ENCODE measurements at regions not wholly inside any gene's neighbourhood (a gene's known extent, or its start where the extent isn't known, plus 50 kb on each side); places are given as distances from the start of the nearest gene placed in this dataset.
"Not testable (repeated sequence)": the region's sequence is repeated elsewhere in the genome, so short reads cannot be mapped to it uniquely, and the experiment has no call there.

DNA sequence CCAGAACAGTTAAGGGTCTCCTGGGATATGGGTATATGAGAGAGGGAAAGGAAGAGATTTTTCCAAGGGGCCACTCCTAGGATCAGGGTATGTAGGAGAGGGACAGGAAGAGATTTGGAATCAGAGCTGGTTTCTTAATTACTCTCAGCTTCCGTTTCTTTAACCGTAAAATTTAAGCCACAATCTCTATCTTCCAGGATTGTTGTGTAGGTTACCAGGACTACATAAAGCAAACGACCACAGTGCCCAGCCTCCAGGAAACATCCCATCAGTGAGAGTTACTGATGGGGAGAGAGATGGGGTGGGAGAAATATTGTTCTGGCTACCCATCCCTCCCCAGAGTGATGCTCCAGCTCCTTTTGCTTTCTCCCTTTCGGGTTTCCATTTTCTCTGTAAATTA is 114.6 kb upstream of the THUMPD2 start:
- DNase-seq (no peak), ATAC-seq (no peak)
- intact Hi-C loops (cut with micrococcal nuclease), result no loop called here

DNA sequence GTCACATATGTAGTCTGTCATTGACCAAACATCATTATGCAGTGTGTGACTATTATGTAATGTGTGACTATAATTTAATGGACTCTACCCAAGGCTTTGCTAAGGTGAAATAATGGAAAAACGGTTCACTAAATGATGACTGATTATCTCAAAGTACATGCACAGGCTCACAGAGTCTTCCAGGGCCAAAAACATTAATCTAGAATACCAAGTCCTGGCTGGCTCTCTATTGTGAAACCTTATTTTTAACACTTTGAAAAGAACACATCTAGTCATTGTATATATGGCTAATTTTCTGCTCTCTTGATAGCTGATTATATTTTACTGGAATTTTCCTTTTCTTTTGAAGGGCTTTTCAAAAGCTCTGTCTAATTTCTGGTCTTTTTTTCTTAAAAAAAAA is 102.9 kb upstream of the THUMPD2 start:
- no peak for DNase-seq
- intact Hi-C loops (cut with micrococcal nuclease), result no loop called here
- ATAC-seq, result no peak

DNA sequence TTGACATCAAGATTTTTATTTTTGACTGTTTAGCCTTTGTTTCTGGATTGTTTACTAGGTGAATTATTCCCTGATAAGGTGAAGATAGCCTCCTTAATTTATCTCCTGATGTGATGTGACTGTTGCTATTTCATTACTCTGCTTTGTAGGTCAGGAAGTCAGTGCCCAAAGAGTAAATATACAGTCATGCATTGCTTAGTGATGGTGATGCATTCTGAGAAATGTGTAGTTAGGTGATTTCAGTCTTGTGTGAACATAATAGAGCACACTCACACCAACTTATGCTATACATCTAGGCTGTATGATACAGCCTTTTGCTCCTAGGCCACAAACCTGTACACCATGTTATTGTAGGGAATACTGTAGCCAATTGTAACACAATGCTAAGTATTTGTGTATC is 102.4 kb upstream of the THUMPD2 start:
- no peak for DNase-seq
- intact Hi-C loops (cut with micrococcal nuclease), result no loop called here
- no peak for ATAC-seq

DNA sequence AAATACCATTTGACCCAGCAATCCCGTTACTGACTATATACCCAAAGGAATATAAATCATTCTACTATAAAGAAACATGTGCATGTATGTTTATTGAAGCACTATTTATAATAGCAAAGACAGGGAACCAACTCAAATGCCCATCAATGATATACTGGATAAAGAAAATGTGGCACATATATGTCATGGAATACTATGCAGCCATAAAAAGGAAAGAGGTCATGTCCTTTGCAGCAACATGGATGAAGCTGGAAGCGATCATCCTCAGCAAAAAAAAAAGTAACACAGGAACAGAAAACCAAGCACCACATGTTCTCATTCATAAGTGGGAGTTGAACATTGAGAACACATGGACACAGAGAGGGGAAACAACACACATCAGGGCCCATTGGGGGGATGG is 99.9 kb upstream of the THUMPD2 start:
- ATAC-seq; DNase-seq; intact Hi-C loops (cut with micrococcal nuclease): not testable (repeated sequence)

DNA sequence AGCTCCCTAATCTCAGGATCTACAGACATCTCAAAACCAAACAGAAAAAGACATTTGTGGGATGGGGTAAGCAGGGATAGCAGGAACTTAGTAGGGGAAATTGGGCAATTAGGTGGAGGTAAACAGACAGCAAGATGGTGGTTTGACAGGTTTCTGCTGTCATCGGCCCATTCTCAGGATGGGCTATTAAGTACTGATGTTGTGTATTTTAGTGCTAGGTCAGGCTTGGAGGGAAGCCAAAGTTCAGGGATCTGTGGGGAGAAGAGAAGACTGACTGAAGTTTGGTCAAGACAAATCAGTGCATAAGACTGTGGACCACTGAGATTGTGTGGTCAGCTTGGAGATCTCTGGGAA is 96.8 kb upstream of the THUMPD2 start:
- intact Hi-C loops (cut with micrococcal nuclease), result no loop called here
- ATAC-seq (peak; percentile 18), DNase-seq (no peak)

DNA sequence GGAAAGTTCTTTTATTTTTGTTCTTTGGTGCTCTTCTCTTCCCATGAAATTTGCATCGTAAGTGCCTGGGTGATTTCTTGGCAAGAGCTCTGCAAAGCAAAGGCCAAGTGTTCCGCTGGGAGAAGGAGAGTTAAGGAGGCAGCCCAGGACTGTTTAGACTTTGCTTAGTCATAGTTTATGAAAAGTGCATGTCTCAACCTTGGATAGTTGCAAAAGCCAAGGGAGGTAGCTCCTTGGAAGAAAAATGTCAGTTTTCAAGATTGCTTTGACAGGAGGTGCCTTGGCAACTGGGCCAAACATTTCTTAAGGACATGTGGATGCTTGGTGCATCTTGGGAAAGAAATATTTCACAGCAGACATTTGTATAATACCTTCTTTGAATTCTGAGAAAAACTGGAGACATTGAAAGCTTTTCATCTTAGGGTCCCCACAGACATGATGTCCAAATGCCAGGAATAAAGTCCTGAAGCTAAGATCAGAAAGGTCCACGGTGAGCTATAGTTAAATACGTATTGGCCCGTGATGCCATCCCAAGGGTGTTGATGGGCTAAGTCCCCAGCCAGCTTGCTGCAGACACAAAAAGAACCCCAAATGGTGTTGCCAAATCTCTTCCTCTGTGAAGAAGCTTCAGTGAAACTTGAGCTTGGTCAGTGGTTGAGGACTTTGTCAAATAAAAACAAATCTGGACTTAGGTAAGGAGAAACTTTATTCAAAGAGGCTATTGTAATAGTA is 96.3 kb upstream of the THUMPD2 start:
- intact Hi-C loops (cut with micrococcal nuclease), result no loop called here
- DNase-seq (peak; percentile 34), ATAC-seq (peak; percentile 91)

DNA sequence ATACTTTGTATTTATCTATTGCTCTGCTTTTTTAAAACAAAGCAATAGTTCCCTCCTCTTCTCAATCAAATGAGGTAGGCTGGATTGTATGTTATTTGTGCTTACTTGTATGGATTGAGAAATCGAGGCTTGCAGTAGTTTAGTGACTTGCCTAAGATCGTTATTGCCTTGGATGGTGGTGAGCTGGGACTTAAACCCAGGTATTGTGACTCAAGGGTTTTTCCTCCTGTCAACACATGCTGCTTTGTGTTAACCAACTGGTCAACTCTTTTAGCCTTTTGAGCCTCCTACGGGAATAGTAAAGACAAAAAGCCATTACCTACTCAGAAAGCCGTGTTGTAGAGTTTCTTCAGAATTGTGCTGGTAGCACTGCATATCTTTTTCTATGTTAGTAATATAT is 95.2 kb upstream of the THUMPD2 start:
- ATAC-seq (no peak), DNase-seq (no peak)
- intact Hi-C loops (cut with micrococcal nuclease), result no loop called here

DNA sequence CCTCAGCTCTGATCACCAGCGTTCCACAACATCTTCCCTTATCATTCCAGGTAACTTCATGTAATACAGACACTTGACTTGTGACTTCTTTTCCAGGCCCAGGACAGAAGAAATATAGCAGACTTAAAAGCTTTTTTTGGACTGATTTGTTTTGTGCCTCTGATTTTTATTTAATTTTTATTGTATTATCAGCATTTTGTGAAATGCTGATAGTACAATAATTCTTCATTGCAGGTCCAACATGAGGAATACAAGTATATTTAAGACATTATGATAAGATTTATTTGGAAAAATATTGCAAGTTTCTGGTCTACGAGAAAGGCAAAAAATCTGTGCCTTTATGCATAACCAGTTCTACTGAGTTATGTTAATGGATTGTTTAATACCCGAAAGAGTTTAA is 94.5 kb upstream of the THUMPD2 start:
- intact Hi-C loops (cut with micrococcal nuclease), result no loop called here

DNA sequence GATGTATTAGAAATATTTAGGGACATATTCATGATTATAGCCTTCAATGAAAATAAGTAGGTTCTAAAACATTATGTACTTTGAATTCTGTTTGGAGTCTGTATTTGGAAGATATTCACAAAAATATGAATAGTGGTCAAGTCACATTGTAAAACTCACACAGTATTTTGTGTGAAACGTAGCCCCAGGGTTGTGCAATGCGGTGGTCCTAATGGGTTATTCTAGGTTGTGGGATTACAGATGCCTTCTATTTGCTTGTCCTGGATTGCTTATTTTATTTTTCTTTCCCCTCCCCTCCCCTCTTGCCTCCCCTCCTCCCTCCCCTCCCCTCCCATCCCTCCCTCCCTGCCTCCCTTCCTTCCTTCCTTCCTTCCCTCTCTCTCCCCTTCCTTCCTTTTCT is 93.7 kb upstream of the THUMPD2 start:
- intact Hi-C loops (cut with micrococcal nuclease), result no loop called here
- no peak for DNase-seq
- ATAC-seq, result no peak

More for the DNA sequence above, 94.5 kb upstream of the THUMPD2 start:
- DNase-seq, result no peak
- ATAC-seq, result no peak

DNA sequence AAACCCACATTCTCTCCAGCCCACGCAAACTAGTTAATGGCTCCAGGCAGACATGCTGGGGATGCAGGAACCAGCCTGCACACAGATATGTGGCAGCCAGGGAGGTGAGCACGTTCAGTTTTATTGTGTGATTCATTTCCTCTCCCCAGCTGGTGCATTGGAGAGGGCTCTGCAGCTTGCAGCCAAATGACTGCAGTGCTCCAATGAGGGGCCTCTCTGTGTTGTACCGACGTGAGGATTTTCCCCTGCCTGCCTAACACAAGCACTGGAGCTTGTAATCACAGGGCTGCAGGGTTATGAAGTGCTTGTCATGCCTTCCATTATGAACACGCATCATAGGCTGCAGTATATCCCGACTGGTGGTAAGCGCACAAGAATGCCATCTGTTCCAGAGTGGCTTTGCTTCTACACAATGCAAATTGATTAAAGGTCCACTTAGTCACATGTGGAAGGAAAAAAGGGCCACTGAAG is 92.3 kb upstream of the THUMPD2 start:
- ATAC-seq (no peak), DNase-seq (no peak)
- intact Hi-C loops (cut with micrococcal nuclease), result no loop called here

DNA sequence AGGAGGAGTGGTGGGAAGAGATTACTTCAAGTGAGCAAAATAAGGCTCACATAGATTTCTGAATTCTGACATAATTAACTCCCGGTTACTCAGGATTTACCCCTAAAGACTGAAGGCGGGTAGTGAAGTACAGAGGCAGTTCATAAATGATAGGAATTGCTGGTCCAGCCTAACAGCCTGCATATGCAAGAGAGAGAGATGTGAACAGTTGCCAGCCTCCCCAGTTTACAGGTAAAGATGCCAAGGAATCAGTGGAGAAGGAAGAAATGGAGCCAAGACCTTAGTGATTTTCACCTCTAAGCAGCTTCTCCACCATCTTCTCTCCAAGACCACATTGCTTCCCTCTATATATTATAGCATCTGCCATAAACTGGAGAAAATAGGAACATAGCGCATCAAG is 91.8 kb upstream of the THUMPD2 start:
- intact Hi-C loops (cut with micrococcal nuclease), result no loop called here
- ATAC-seq (no peak), DNase-seq (no peak)

DNA sequence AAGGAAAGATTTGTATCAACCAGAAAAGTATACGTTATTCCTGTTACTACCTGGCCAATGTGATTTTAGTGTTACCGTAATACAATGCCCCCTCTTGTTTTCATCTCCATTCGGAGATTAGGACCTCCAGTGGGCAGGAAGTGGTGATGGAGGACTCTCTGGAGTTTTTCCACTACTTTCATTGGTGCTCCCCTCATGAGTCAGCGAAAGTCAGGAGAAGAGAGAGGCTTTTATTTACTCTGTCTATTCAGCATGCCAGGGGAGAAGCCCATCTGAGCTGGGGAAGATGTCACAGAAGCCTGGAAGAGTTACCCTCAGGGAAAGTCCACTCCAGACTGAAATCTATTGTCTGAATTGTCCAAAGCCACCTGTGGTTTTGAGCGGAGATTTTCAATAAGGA is 88.2 kb upstream of the THUMPD2 start:
- ATAC-seq (no peak), DNase-seq (no peak)
- intact Hi-C loops (cut with micrococcal nuclease), result no loop called here

DNA sequence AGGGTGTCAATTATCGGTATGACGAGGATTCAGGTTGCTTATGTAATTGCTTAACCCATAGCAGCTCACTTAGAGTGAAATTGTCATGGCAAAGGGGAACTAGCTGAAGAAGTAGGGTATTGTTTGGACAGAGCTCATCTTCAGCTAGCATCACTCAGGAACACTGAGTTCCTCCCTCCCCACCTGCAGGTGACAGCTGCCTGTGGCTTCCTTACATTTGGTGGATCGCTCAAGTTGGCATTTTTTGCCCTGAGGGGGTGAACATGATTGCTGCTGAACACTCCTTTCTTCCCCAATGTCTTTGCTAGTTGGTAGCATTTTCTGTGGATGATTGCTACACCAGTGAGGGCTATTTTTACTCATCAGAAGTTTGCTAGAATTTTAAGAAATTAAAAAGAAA is 86.7 kb upstream of the THUMPD2 start:
- ATAC-seq (no peak), DNase-seq (no peak)
- intact Hi-C loops (cut with micrococcal nuclease), result no loop called here

DNA sequence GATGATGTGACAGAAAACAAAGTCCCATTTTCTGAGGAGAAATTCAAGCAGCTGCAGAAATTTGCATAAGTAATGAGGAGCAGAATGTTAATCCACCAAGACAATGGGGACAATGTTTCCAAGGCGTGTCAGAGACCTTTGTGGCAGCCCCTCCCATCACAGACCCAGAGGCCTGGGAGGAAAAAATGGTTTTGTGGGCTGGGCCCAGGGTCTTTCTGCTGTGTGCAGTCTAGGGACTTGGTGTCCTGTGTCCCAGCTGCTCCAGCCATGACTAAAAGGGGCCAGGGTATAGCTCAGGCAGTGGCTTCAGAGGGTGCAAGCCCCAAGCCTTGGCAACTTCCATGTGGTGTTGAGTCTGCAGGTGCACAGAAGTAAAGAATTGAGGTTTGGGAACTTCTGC is 84.6 kb upstream of the THUMPD2 start:
- DNase-seq; intact Hi-C loops (cut with micrococcal nuclease); ATAC-seq: not testable (repeated sequence)

DNA sequence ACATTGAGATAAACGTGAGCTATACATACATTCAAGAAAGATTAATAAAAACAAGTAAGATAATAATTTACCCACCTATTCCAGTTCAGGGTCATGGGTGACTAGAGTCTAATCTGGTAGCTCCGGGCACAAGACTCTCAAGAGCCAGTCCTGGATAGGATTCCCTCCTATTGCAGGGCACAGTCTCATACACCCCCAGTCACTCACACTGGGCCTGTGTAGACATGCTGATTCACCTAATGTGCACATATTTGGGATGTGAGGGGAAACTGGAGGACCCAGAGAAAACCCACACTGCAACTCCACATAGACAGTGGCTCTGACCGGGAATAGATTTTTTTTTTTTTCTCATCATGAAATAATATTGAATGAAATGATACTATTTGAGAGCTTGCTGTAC is 81.5 kb upstream of the THUMPD2 start:
- ATAC-seq, result no peak
- intact Hi-C loops (cut with micrococcal nuclease), result no loop called here
- DNase-seq, result no peak

DNA sequence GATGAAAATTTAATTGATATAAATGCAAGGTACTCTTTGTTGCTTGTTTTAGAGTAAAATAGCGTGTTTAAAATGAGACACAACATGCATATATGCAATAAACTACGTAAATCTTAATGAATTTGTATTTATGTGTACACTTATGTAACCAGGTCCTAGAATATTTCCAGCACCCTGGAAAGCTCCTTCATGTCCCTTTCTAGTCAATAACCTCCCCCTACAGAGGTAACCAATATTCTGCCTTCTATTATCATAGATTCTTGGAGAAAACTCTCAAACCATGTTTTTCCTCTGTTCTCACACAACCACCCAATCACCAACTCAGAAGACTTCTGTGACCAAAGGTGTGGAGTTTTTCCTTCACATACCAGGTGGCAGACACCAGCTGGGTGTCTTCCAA is 79.6 kb upstream of the THUMPD2 start:
- ATAC-seq (no peak), DNase-seq (no peak)
- intact Hi-C loops (cut with micrococcal nuclease), result no loop called here

DNA sequence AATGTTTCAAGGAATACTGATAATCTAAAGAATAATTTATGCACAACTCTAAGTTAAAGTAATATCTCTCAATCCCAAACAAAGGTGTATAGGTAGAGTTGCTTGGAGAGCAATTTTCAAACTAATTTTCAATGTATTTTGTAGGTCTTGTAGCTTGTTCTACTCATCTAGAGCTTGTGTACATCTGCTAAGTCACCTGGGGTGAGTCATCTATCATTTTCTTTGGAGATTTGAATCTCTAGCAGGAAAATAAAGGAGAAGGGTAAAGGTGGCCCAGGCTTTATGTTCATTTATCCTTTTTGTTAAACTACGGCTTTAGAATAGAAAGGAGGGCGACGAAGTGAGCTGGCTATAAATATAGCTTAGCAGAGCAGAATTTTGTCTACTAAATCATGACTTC is 76.8 kb upstream of the THUMPD2 start:
- no peak for DNase-seq
- intact Hi-C loops (cut with micrococcal nuclease), result no loop called here
- ATAC-seq, result no peak

DNA sequence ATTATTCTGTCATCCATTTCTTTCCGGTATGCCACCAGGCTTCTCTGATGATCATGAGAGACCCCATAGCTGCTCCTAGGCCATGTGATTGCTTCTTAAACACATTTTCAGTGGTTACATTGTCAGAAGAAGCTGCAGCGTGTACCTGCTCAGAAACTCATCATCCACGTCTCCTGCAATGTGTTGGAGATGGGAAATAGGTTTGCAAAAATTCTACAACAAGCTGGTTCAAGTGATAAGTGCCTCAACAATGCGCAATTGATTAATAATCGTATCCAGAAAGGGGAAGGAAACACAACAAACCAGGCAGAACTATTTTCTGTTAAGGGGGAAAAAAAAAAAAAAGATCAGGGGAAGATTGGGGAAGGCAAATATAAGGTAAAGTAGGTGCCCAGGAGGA is 75.7 kb upstream of the THUMPD2 start:
- intact Hi-C loops (cut with micrococcal nuclease), result no loop called here
- ATAC-seq, result no peak
- no peak for DNase-seq

DNA sequence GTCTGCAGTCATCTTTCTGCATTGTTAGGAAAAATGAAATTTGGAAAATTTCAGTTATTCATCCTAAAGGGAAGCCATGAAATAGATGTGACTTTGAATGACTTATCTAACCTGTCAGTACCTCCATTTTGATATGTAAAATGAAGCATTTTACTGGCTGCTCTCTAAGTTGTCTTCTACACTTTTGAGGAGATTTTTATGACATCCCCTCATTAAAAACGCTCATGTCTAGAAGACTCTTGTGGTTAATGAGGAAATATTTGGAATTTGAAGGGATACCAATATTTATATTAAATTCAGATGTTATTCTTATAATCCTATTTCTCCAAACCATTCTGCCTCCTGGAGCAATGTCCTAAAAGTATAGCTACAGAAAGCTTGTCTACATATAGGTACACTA is 73.8 kb upstream of the THUMPD2 start:
- no peak for ATAC-seq
- no peak for DNase-seq
- intact Hi-C loops (cut with micrococcal nuclease), result no loop called here

DNA sequence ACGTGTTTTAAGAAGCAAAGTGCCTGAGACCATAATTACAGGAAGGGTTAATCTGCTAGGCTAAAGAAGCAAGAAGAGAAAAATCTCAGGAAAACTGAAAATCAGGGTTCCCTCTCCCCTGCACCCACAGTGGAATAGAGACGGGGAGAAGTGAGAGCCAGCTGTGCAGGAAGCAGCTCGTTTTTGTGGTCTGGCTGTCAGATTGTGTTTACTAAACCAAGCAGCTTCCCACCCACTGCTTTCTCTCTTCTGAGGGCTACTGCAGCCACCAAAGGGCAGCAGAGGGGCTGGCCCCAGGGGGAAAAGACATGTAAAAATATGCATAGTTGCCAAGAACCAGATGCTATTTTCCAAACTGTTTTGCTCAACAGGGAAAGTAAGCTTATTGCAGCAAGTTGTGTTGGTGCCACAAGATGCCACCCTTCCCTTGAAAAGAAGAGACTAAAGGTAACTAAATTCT is 72.6 kb upstream of the THUMPD2 start:
- ATAC-seq (no peak), DNase-seq (no peak)
- intact Hi-C loops (cut with micrococcal nuclease), result no loop called here

DNA sequence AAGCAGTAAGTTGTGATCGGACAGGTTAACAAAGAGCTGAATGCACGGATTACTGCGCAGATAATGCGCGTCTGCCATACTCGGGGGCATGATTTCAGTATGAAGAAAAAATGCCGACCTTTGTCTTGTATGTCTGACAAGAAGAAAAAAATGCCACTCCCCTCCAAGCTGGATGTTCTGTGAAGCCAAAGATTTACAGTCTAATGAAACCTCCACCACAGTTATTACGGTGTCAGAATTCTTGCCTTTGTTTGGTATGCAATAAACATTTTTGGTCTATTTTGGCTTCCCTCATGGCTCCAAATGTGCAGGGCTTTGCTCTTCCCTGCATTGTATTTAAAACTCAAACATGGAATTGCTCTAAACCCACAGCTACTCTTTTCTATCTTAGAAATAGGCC is 72.2 kb upstream of the THUMPD2 start:
- ATAC-seq, result no peak
- intact Hi-C loops (cut with micrococcal nuclease), result no loop called here

More for the DNA sequence above, 72.2 kb upstream of the THUMPD2 start:
- DNase-seq, result no peak

Data from left ventricle myocardium superior (tissue), 1 donor.